WTC11 (cell line): ENCODE measurements at regions not wholly inside any gene's neighbourhood (a gene's known extent, or its start where the extent isn't known, plus 50 kb on each side); places are given as distances from the start of the nearest gene placed in this dataset.

Experiments used
- ATAC-seq: fragments of 200-7000 bp; cut with Tn5 transposase; 2 replicates; pipeline ENCODE4 v1.10.0; 2021; ENCODE audit warnings: mild to moderate bottlenecking, moderate library complexity
- CTCF ChIA-PET: fragments of 300-600 bp; sonication (Branson Sonifier 250); formaldehyde crosslinking; loops from one replicate; lab custom pipeline; 2021; ENCODE audit warnings: antibody characterized with exemption; lab: Charles Lee
- POLR2A ChIA-PET: fragments of 350-600 bp; sonication (Branson Sonifier 250); formaldehyde crosslinking; loops from one replicate; lab custom pipeline; 2021; ENCODE audit warnings: antibody characterized with exemption; lab: Charles Lee
- DNase-seq: peaks from one replicate; pipeline ENCODE4 v3.0.0; 2021; ENCODE audit warnings: low spot score
- H3K27ac Mint-ChIP-seq: 2 replicates; pipeline ENCODE4 v1.8.0; 2021; ENCODE audit warnings: mixed read lengths
- H3K27me3 Mint-ChIP-seq: 2 replicates; pipeline ENCODE4 v1.8.0; 2021; ENCODE audit warnings: low read depth, mild to moderate bottlenecking, moderate library complexity, mixed read lengths
- H3K36me3 Mint-ChIP-seq: 2 replicates; pipeline ENCODE4 v1.8.0; 2021; ENCODE audit warnings: mixed read lengths
- H3K4me1 Mint-ChIP-seq: 2 replicates; pipeline ENCODE4 v1.8.0; 2022; ENCODE audit warnings: mixed read lengths
- H3K4me3 Mint-ChIP-seq: 2 replicates; pipeline ENCODE4 v1.8.0; 2021; ENCODE audit warnings: mild to moderate bottlenecking, moderate library complexity, mixed read lengths
- H3K9me3 Mint-ChIP-seq: 2 replicates; pipeline ENCODE4 v1.8.0; 2021; ENCODE audit warnings: mixed read lengths
- ARID4B ChIP-seq: sonication (generic); formaldehyde crosslinking; IDR thresholded peaks from 2 replicates; pipeline ENCODE4 v1.8.0; 2023; ENCODE audit warnings: missing genetic modification reagents, mild to moderate bottlenecking, borderline replicate concordance
- ATF3 ChIP-seq: sonication (generic); formaldehyde crosslinking; conservative IDR thresholded peaks from 2 replicates; pipeline ENCODE4 v1.8.1; 2022; ENCODE audit warnings: mild to moderate bottlenecking, missing genetic modification reagents
- CREB1 ChIP-seq: sonication (generic); formaldehyde crosslinking; IDR thresholded peaks from 2 replicates; pipeline ENCODE4 v1.8.0; 2023; ENCODE audit warnings: mild to moderate bottlenecking, missing genetic modification reagents
- ETV6 ChIP-seq: sonication (generic); formaldehyde crosslinking; IDR thresholded peaks from 2 replicates; pipeline ENCODE4 v1.8.1; 2022; ENCODE audit warnings: mild to moderate bottlenecking, missing genetic modification reagents
- JAZF1 ChIP-seq: fragments of 250-450 bp; sonication (Bioruptor Pico); IDR thresholded peaks from 2 replicates; pipeline ENCODE4 v1.9.0; 2021; ENCODE audit warnings: moderate library complexity, mild to moderate bottlenecking, inconsistent platforms
- JUN ChIP-seq: sonication (generic); formaldehyde crosslinking; IDR thresholded peaks from 2 replicates; pipeline ENCODE4 v1.8.0; 2023; ENCODE audit warnings: mild to moderate bottlenecking, missing genetic modification reagents
- KAT7 ChIP-seq: sonication (generic); formaldehyde crosslinking; IDR thresholded peaks from 2 replicates; pipeline ENCODE4 v1.8.1; 2023; ENCODE audit warnings: missing genetic modification reagents, mild to moderate bottlenecking, borderline replicate concordance
- MYBL2 ChIP-seq: sonication (generic); formaldehyde crosslinking; IDR thresholded peaks from 2 replicates; pipeline ENCODE4 v1.8.1; 2023; ENCODE audit warnings: mild to moderate bottlenecking, moderate library complexity, missing genetic modification reagents
- NFE2L1 ChIP-seq: sonication (generic); formaldehyde crosslinking; IDR thresholded peaks from 2 replicates; pipeline ENCODE4 v1.8.1; 2023; ENCODE audit warnings: missing genetic modification reagents
- NFYB ChIP-seq: sonication (generic); formaldehyde crosslinking; conservative IDR thresholded peaks from 2 replicates; pipeline ENCODE4 v1.8.0; 2022; ENCODE audit warnings: low read depth, missing genetic modification reagents
- SP1 ChIP-seq: sonication (generic); formaldehyde crosslinking; conservative IDR thresholded peaks from 2 replicates; pipeline ENCODE4 v1.8.1; 2022; ENCODE audit warnings: missing genetic modification reagents
- USF2 ChIP-seq: sonication (generic); formaldehyde crosslinking; IDR thresholded peaks from 2 replicates; pipeline ENCODE4 v1.8.1; 2023; ENCODE audit warnings: mild to moderate bottlenecking, missing genetic modification reagents, moderate library complexity
- ZNF138 ChIP-seq: sonication (generic); formaldehyde crosslinking; conservative IDR thresholded peaks from 2 replicates; pipeline ENCODE4 v1.8.1; 2022; ENCODE audit warnings: mild to moderate bottlenecking, moderate library complexity, missing genetic modification reagents
- ZNF219 ChIP-seq: sonication (generic); formaldehyde crosslinking; IDR thresholded peaks from 2 replicates; pipeline ENCODE4 v1.8.0; 2023; ENCODE audit warnings: missing genetic modification reagents, mild to moderate bottlenecking, borderline replicate concordance
- ZNF396 ChIP-seq: fragments of 250-450 bp; sonication (Bioruptor Pico); IDR thresholded peaks from 2 replicates; pipeline ENCODE4 v1.8.0; 2021; ENCODE audit warnings: mild to moderate bottlenecking, moderate library complexity, borderline replicate concordance
- ZNF423 ChIP-seq: fragments of 250-450 bp; sonication (Bioruptor Pico); IDR thresholded peaks from 2 replicates; pipeline ENCODE4 v2.1.2; 2022; ENCODE audit warnings: mild to moderate bottlenecking, moderate library complexity
- ZNF512 ChIP-seq: sonication (generic); formaldehyde crosslinking; IDR thresholded peaks from 2 replicates; pipeline ENCODE4 v1.8.1; 2022; ENCODE audit warnings: missing genetic modification reagents, borderline replicate concordance
- ZNF532 ChIP-seq: fragments of 250-450 bp; sonication (Bioruptor Pico); IDR thresholded peaks from 2 replicates; pipeline ENCODE4 v1.9.0; 2021; ENCODE audit warnings: mild to moderate bottlenecking, borderline replicate concordance
- TF ChIP-seq, protein P1 (sequence below): sonication (generic); formaldehyde crosslinking; IDR thresholded peaks from 2 replicates; pipeline ENCODE4 v1.8.0; 2022; ENCODE audit warnings: mild to moderate bottlenecking, missing genetic modification reagents
- TF ChIP-seq, protein P2 (sequence below): sonication (generic); formaldehyde crosslinking; IDR thresholded peaks from 2 replicates; pipeline ENCODE4 v1.8.1; 2022; ENCODE audit warnings: low read depth, missing genetic modification reagents, borderline replicate concordance
- TF ChIP-seq, protein P3 (sequence below): sonication (generic); formaldehyde crosslinking; IDR thresholded peaks from 2 replicates; pipeline ENCODE4 v1.8.1; 2023; ENCODE audit warnings: mild to moderate bottlenecking, missing genetic modification reagents

DNA sequence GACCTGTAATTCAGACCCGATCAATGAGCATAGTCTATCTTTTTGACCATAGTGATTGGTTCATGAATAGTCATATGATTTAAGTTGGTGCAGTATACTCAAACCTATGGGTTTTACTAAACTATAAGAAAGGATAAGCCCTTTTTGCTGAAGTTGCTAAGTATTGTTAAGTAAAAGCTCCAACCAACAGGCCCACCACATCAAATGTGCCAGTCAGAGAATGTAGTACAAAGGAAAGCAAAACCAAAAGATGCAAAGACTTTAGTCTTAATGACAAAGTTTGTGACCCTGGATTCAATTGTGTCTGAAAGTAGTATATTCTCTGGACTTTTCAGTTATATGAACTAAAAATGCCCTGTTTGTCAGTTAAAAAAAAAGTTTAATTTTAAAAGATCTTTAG, 208.1 kb upstream of the TET2 start (continued):
- no peak for TF ChIP-seq ARID4B
- TF ChIP-seq ZNF512: no peak
- no peak for TF ChIP-seq USF2 (CRISPR knock-in tag)
- no peak for TF ChIP-seq SP1 (CRISPR knock-in tag)
- TF ChIP-seq CREB1 (CRISPR knock-in tag): no peak
- no peak for TF ChIP-seq ZNF138 (CRISPR knock-in tag)
- TF ChIP-seq ZNF219 (CRISPR knock-in tag): no peak
- no peak for TF ChIP-seq NFYB (CRISPR knock-in tag)
- no peak for TF ChIP-seq MYBL2 (CRISPR knock-in tag)
- no peak for TF ChIP-seq ZNF396
- TF ChIP-seq, protein P1, sequence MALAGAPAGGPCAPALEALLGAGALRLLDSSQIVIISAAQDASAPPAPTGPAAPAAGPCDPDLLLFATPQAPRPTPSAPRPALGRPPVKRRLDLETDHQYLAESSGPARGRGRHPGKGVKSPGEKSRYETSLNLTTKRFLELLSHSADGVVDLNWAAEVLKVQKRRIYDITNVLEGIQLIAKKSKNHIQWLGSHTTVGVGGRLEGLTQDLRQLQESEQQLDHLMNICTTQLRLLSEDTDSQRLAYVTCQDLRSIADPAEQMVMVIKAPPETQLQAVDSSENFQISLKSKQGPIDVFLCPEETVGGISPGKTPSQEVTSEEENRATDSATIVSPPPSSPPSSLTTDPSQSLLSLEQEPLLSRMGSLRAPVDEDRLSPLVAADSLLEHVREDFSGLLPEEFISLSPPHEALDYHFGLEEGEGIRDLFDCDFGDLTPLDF: no peak
- TF ChIP-seq KAT7 (CRISPR knock-in tag): no peak

DNA sequence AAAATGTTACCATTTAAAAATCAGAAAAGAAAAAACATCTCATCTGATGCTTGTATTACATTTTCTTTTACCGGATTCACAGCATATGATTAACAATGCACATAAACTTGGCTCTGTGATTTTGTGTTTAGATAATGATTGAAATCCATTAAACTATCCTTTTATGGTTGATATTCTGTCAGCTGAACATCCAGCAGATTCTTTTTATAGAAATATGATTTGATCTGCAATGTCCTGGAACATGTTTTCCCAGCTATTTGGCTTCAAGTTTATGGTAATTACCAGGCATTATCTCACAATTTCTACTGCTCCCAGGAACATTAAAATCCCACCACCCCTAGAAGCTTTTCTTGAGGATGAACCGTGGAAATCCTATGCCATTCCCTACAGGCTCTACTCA, 205.7 kb upstream of the TET2 start:
- no peak for ATAC-seq
- DNase-seq: no peak
- H3K4me1 Mint-ChIP-seq: no peaks in the 10 kb centered on the region
- H3K36me3 Mint-ChIP-seq: no peaks in the 10 kb centered on the region
- no peak overlapping the region for H3K27ac Mint-ChIP-seq
- no peak overlapping the region for H3K4me3 Mint-ChIP-seq
- no peaks in the 10 kb centered on the region; the same call in 1 of the 2 replicates for H3K9me3 Mint-ChIP-seq
- POLR2A ChIA-PET: no interaction called here
- H3K27me3 Mint-ChIP-seq: peaks cover 8% of the 10 kb centered on the region
- CTCF ChIA-PET: no interaction called here
- no peak for TF ChIP-seq JUN (CRISPR knock-in tag)
- TF ChIP-seq NFE2L1 (CRISPR knock-in tag): no peak
- TF ChIP-seq, protein P2, sequence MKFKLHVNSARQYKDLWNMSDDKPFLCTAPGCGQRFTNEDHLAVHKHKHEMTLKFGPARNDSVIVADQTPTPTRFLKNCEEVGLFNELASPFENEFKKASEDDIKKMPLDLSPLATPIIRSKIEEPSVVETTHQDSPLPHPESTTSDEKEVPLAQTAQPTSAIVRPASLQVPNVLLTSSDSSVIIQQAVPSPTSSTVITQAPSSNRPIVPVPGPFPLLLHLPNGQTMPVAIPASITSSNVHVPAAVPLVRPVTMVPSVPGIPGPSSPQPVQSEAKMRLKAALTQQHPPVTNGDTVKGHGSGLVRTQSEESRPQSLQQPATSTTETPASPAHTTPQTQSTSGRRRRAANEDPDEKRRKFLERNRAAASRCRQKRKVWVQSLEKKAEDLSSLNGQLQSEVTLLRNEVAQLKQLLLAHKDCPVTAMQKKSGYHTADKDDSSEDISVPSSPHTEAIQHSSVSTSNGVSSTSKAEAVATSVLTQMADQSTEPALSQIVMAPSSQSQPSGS (CRISPR knock-in tag): no peak
- TF ChIP-seq JAZF1: no peak
- TF ChIP-seq KAT7 (CRISPR knock-in tag): no peak
- no peak for TF ChIP-seq ETV6
- TF ChIP-seq, protein P3, sequence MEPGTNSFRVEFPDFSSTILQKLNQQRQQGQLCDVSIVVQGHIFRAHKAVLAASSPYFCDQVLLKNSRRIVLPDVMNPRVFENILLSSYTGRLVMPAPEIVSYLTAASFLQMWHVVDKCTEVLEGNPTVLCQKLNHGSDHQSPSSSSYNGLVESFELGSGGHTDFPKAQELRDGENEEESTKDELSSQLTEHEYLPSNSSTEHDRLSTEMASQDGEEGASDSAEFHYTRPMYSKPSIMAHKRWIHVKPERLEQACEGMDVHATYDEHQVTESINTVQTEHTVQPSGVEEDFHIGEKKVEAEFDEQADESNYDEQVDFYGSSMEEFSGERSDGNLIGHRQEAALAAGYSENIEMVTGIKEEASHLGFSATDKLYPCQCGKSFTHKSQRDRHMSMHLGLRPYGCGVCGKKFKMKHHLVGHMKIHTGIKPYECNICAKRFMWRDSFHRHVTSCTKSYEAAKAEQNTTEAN (CRISPR knock-in tag): no peak
- TF ChIP-seq ZNF532: no peak
- no peak for TF ChIP-seq ATF3 (CRISPR knock-in tag)
- TF ChIP-seq ZNF423 (CRISPR knock-in tag): no peak
